ENCODE measurements at regions not wholly inside any gene's neighbourhood (a gene's known extent, or its start where the extent isn't known, plus 50 kb on each side); places are given as distances from the start of the nearest gene placed in this dataset.

- no peak for TF ChIP-seq CTCF (IDR thresholded peaks at IDR 0.05; ENCODE audit: low read length)
- TF ChIP-seq EZH2 (IDR thresholded peaks at IDR 0.05; ENCODE audit: borderline replicate concordance, low read length): no peak
Measured at GRCh38 chr1:234985007-234985370, 143.6 kb downstream of the TOMM20 start.
